Muscle of arm (tissue), 1 donor: ENCODE measurements at regions not wholly inside any gene's neighbourhood (a gene's known extent, or its start where the extent isn't known, plus 50 kb on each side); places are given as distances from the start of the nearest gene placed in this dataset.
"Not testable (repeated sequence)": the region's sequence is repeated elsewhere in the genome, so short reads cannot be mapped to it uniquely, and the experiment has no call there.

ENCODE experiments used
- DNase-seq: peaks from one replicate; pipeline ENCODE4 v3.0.0-alpha.2; 2013

- DNase-seq = no peak
These were observed 345.4 kb upstream of the C16orf82 start for GRCh38 chr16:26721290-26721689.

DNA sequence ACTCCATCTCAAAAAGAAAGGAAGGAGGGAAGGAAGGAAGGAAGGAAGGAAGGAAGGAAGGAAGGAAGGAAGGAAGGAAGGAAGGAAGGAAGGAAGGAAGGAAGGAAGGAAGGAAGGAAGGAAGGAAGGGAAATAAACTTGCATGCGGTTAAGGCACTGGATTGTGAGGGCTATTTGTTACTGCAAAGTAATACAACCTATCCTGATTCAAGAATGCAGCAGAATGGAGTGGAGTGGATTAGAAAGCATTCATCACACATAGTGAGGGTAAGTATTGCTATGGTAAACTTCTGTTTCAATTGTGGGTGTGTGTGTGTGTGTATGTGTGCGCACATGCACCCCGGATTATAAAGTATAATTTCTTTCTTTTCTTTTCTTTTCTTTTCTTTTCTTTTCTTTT is 344.8 kb upstream of the C16orf82 start:
- DNase-seq = not testable (repeated sequence)

- DNase-seq = no peak
These were observed 342.5 kb upstream of the C16orf82 start for GRCh38 chr16:26724189-26724588.

DNA sequence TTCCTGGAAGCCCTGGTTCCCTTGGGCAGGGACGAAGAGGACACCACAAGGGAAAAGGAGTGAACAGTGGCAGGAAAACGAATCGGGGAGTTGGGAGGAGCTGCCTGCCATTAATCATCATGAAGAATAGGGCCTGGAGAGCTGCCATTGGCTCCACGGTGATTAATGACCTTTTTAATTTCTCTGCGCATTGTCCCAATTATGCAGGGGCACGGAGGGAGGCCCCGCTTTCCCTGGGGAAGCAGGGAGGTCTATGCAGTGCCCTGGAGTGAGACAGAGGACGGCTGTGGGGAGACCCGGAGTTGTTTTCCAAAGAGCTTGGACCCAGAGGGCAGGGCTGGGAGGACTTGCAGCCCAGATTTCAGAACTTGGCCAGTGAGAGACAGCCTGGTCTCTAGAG is 338.9 kb upstream of the C16orf82 start:
- no peak for DNase-seq

DNA sequence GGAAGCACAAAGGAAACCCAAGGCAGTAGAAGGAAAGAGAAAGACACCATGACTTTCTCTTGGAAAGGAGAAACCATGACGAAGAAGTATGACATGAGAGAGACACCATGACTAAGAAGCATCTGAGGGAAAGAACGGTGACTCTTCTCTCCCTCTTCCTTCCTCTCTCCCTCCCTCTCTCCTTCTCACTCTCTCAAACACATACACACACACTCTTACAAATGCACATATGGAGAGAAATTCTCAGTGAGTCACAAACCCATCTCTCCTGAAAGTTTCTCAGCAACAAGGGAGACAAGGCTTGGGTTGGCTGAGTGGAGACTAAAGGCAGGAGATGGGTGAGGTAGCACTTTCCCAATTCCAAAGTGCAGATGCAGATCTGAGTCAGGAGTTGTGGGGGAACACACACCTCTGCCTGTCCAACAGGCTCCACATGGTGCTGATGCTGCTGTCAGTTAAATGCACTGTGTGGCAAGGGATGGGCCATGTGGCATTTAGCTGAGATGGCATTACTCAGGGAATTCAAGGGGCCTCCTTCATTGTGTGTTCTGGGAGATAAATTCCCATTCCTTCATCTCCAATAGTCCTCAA is 336.7 kb upstream of the C16orf82 start:
- no peak for DNase-seq

- no peak for DNase-seq
These were observed 335.0 kb upstream of the C16orf82 start for GRCh38 chr16:26731729-26732128.

GRCh38 chr16:26733710-26734109 is 333.0 kb upstream of the C16orf82 start:
- DNase-seq = no peak

- no peak for DNase-seq
These were observed 331.2 kb upstream of the C16orf82 start for GRCh38 chr16:26735521-26735920.

- no peak for DNase-seq
These were observed 330.6 kb upstream of the C16orf82 start for GRCh38 chr16:26736084-26736483.

DNA sequence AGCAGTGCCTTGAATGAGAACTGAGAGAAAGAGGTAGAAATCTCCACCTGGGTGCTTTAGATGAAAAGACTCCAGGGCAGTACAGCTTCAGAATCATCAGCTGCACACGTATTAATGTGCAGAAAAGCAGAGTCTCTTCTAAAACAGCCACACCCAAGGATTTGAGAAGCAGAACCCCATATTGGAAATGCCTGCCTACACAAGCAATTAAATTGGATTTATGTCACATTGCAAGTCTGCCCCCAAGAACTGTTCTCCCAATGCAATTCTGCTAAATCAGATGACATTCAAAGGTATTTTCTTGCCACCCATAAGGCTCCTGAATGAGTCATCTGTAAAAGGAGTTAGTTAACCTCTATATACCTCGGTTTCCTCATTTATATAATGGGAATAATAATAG is 326.0 kb upstream of the C16orf82 start:
- no peak for DNase-seq

DNA sequence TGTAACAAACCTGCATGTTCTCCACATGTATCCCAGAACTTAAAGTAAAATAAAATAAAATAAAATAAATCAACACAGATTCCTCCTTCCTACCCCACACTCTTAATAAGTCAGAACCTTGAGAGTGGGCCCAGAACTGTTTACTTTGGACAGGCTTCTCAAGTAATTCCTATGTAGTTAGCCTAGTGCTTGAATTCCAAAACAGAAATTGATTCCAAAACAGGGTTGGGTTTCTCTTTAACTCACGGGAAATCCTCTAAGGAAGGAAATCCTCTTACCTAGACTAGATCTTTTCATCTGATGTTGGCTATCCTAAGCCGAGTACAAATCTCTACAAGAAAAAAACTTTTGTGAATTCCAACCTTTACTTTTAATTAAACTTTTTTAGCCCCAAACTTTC is 324.7 kb upstream of the C16orf82 start:
- DNase-seq = no peak

DNA sequence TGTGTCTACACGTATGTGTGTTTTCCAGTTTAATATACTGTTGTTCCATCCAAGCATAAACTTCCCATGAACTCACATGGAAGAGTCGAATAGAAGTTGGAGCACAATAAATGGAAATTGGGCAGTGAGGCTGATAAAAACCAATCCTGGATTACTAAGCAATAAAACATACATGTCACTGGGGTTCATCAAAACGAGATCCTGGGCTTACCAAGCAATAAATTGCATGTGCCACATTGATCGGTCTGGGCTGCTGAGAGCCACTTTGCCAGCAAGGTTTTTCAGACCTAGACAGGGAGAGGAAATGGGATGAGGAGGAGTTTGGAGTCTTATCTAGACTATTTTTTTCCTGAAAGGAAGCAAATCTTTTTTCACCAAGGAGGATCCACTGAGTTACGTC is 322.3 kb upstream of the C16orf82 start:
- no peak for DNase-seq

- no peak for DNase-seq
These were observed 319.0 kb upstream of the C16orf82 start for GRCh38 chr16:26747760-26748159.

DNA sequence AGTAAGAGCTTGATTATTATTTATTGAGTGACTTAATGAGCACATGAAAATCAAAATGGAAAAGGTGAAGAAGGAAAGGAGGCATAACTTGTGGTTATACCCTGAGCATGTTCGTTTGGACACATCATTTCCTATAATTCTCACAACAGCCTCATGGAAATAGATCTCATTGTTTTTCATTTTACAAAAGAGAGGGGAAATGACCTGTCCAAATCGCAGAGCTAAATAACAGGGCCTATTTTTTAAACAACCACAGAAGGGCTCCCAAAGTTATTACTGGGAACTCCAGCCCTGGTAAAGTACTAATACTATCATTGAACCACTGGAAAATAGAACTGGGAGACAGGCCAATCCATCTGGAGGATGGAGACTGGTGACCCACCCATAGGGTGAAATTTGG is 317.7 kb upstream of the C16orf82 start:
- no peak for DNase-seq

DNA sequence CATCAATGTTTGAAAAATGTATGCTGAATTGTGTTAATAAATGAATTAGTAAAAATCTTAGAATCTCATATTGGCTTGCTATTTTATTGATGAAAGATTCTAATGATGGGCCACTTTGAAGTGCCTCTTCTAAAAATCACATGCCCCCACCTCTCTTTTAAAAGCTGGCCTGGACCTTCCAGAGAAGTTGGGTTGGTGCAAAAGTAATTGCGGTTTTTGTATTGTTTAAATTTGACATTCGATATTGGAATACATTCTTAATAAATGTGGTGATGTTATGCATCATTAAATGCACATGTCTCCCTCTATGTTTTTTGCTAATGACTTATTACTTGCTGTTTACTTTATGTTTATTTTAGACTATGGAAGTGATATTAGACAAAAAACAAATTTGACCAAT is 314.6 kb upstream of the C16orf82 start:
- DNase-seq = no peak

- DNase-seq = no peak
These were observed 310.1 kb upstream of the C16orf82 start for GRCh38 chr16:26756633-26757032.

- DNase-seq = no peak
These were observed 304.1 kb upstream of the C16orf82 start for GRCh38 chr16:26762594-26762993.

GRCh38 chr16:26765087-26765486 is 301.6 kb upstream of the C16orf82 start:
- DNase-seq = no peak

DNA sequence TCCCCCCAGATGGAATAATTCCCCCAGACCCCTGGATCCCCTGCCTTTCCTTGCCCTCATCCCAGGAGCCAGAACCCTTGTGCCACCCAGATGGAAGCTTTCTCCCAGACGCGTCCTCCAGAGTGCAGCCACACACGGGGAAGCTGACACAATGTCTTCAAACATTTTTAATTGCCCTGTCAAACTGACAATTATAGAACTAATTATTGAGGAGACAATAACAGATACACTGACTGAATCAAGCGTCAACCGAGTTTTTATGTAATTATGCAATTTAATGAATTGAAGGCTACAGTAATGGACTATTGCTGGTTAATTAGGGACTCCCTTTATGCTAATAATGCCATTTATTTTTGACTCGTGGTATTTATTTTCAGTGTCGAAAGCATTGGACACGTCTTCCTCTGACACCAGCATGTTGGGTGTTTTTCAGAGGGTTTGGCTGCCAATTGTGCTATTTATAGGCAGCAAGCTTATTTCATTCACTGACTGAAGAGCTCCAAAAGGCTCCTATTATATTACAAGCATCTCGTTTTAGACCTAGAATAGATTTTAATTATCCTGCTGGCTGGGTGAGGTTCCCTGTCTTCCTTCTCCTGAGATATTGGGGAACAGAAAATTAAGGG is 298.2 kb upstream of the C16orf82 start:
- DNase-seq = no peak

- no peak for DNase-seq
These were observed 296.2 kb upstream of the C16orf82 start for GRCh38 chr16:26770547-26770946.

DNA sequence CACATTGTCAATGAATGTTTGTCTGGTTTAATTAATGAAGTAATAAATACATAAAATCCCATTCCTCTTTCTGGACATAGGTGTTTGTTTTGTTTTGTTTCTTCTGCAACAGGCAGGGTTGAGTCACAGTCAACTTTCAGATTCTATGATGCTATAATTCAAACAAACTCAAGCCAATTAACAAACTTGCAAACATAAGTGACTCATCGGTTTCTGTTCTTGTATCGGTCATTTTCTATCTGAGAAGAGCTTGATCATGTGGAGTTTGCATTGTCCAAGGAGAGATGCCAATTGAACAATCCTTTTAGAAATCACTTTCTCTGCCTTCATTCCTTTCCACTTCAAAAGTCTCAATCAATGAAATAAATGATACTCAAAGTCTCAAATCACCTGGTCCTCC is 294.2 kb upstream of the C16orf82 start:
- no peak for DNase-seq

GRCh38 chr16:26777821-26778220 is 288.9 kb upstream of the C16orf82 start:
- DNase-seq = no peak

GRCh38 chr16:26787924-26788323 is 278.8 kb upstream of the C16orf82 start:
- no peak for DNase-seq

DNA sequence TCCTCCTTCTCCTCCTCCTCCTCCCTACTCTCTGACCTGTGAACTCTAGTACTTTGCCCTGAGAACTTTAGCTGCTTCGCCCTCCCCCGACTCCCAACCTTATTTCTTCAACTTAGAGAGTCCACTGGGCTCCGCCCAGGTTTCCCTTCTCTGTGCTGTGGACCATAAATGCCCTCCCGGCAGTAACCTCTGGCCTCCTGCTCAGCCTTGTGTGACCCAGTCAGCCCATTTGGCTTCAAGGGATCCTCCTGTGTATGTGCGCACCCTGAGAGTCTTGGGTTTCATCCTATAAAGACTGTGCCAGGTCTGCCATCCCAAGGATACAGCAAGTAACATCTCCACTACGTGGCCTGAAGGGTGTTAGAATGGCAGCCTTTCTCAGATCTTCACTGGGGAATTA is 275.6 kb upstream of the C16orf82 start:
- DNase-seq = no peak
